COLO668 (cell line): ENCODE measurements at regions not wholly inside any gene's neighbourhood (a gene's known extent, or its start where the extent isn't known, plus 50 kb on each side); places are given as distances from the start of the nearest gene placed in this dataset.
"Not testable (repeated sequence)": the region's sequence is repeated elsewhere in the genome, so short reads cannot be mapped to it uniquely, and the experiment has no call there.

Experiments used
- DNase-seq: peaks from one replicate; lab custom pipeline; 2025; ENCODE audit not compliant: unreplicated experiment; lab: John Stamatoyannopoulos, UW

GRCh38 chr14:61168141-61168540 is 113.0 kb downstream of the TMEM30B start:
- DNase-seq: no peak

GRCh38 chr14:61167642-61168041 is 113.5 kb downstream of the TMEM30B start:
- DNase-seq: no peak

- no peak for DNase-seq
Observed at GRCh38 chr14:61160798-61161197, 120.3 kb downstream of the TMEM30B start.

- DNase-seq: no peak
Observed at GRCh38 chr14:61154641-61155040, 126.5 kb downstream of the TMEM30B start.

DNA sequence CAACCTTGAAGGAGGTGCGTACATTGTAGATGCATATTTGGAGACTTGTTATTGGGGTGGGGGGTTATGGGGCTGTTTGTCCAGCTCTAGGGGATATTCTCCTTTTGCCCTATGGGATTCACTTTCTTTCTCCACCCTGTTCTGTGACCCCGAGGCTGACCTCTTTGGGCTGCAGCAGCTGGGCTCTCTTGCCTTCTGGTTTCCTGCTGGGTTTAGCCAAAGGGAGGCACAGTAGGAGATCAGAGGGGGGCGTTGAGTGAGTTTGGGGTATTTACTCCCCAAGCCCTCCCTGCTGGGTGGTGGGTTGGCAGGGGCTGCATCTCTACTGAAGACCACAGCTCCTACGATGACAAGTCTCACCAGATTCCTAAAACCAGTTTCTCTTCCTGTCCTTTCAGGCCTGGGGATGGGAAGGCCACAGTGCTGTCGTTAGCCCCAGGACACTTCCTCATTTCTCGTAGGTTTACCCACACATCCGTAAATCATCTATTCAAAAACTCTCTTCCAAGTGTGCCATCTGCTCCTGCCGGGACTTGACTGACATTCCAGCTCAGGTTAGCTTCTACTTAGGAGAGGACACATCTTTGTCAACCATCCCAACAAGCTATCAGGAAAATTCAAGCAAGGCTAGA is 127.1 kb downstream of the TMEM30B start:
- DNase-seq: no peak

- no peak for DNase-seq
Observed at GRCh38 chr14:61153431-61153830, 127.7 kb downstream of the TMEM30B start.

- DNase-seq: no peak
Observed at GRCh38 chr14:61152851-61153364, 128.2 kb downstream of the TMEM30B start.

GRCh38 chr14:61151251-61151650 is 129.9 kb downstream of the TMEM30B start:
- no peak for DNase-seq

DNA sequence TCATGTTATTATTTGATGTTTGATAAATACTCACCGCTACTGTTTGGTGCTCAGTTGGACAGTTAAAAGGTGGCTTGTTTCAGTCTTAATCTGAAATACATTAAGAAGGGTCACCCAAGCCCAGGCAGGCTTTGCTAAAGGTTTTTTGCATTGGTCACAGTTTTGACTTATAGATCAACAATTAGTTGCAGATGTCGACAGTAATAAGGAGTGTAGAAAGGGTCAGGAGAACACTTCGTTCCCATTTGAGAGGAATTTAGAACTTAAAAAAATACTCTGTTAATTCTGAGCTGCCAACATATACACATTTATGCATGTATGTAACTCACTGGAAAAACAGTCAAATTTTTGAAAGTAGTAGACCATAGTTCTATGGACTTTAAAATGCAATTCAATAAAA is 130.3 kb downstream of the TMEM30B start:
- DNase-seq: no peak

DNA sequence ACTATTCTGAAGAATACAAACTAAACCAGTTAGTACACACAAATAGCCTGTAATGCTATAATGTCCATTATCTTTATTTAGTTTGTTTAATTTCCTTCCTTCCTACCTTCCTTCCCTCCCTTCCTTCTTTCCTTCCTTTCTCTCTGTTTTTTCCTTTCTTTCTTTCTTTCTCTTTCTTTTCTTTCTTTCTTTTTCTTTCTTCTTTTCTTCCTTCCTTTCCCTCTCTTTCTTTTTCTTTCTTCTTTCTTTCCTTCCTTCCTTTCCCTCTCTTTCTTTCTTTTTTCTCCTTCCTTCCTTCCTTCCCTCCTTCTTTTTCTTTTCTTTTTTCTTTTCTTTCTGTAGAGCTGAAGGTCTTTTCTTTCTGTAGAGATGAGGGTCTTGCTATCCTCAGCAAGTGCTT is 131.2 kb downstream of the TMEM30B start:
- DNase-seq: no peak

DNA sequence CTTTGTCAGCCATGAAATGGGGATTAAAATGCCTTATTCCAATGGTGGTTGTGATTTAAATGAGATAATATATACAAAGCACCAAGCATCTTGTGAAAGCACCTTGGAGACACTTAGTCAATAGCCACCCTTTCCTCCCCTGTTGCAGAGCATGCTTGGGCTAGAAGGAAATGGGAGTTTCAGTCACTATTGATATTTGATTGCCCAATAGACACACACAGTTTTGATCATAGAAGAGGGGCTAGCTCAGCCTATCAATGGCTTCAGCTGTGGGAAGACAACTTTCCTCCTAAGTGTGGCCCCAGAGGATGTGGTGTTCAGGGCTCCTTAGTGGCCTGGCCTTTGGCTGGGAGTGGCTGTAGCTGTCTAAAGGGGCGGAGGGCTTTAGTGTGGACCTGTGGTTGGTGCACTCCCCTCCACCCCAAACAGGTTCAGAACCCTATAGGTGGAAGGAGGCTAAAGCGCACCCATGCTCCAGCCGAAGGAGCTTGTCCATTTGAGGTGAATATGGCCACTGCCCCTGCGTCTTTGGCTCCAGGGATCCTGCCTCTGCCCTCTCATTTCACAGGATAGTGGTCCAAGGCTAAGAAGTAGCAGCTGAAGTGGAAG is 132.3 kb downstream of the TMEM30B start:
- DNase-seq: no peak

- DNase-seq: no peak
Observed at GRCh38 chr14:61147831-61148549, 133.1 kb downstream of the TMEM30B start.

DNA sequence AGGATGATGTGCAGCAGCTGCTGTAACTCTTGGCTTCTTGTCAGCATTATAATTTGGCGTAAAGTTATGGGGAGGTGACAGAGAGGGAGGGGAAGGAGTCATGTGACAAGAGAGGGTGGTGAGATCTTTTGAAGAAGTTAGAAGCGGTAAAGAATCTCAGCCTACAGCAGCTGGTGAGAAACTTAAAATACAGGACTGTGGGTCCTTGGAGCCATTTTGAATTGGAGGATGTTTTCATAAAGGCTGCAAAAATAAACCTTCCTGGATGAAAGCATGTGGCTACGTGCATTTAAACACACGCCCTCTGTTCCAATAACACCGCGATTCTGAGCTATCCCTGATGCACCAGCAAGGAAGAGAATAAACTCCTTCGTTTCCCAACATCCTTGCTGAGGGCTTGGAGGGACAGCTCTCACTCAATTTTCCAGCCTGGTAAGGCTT is 133.7 kb downstream of the TMEM30B start:
- no peak for DNase-seq

GRCh38 chr14:61146899-61147298 is 134.2 kb downstream of the TMEM30B start:
- DNase-seq: no peak

GRCh38 chr14:61145903-61146481 is 135.1 kb downstream of the TMEM30B start:
- DNase-seq: no peak

GRCh38 chr14:61145034-61145902 is 135.9 kb downstream of the TMEM30B start:
- DNase-seq: no peak

GRCh38 chr14:61144117-61145033 is 136.8 kb downstream of the TMEM30B start:
- DNase-seq: not testable (repeated sequence)

DNA sequence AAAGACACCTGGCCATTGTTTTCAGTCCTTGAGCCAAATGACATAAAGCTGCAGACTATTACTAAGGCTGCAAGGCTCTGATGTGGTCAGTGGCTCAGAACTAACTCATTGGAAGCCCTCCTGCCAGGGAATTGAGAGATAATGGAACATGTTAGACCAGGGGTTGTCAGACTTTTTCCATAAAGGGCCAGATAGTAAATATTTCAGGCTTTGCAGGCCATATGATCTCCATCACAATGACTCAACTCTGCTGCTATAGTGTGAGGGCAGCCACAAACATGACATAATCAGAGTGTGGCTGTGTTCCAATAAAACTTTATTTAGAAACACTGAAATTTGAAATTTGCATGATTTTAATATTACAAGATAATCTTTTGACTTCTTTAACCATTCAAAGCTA is 140.3 kb downstream of the TMEM30B start:
- no peak for DNase-seq

DNA sequence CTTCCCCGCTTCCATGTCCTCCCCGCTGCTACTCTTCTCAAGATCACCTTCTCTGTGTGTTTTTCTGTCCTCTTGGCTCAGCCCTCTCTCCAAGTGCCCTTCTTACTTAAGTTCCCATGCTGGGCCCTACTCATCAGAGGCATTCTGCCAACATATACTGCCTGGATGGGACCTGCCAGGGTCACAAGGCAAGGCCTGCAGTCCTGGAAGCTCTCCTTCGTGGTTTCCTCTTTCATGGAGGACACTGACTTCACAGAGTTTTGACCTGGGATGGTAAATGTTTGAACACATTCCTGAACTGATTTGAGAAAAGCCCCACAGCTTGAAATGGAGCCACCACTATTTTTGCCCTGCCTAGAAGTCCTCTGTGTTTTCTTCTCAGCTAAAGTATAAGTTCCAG is 140.9 kb downstream of the TMEM30B start:
- DNase-seq: no peak
